K562 (cell line): ENCODE measurements at regions not wholly inside any gene's neighbourhood (a gene's known extent, or its start where the extent isn't known, plus 50 kb on each side); places are given as distances from the start of the nearest gene placed in this dataset.

ENCODE experiments used
- ATAC-seq: fragments of 200-7000 bp; cut with Tn5 transposase; 3 replicates; pipeline ENCODE4 v1.9.1; 2020; ENCODE audit warnings: moderate library complexity
- BruUV-seq: library from RNA; stranded (reverse); fragments of 400-500 nt; replicated peaks from 2 replicates; lab custom pipeline; 2021; lab: Mats Ljungman, UMichigan
- CTCF ChIA-PET: fragments of 300-600 bp; formaldehyde crosslinking; extraction: SDS; loops from one replicate; lab custom pipeline; 2021; ENCODE audit warnings: low intra/inter-chr PET ratio; lab: Yijun Ruan, JAX
- POLR2A ChIA-PET: fragments of 300-600, 350-650 bp; sonication (Branson Sonifier 250); formaldehyde crosslinking; extraction: SDS; loops from one replicate; lab custom pipeline; 2021; ENCODE audit warnings: antibody characterized with exemption, inconsistent platforms; lab: Yijun Ruan, JAX
- DNase-seq, 4 experiments: peaks; one replicate each; pipeline versions ENCODE4 v3.0.0 to v3.0.0-alpha.2; 2011 to 2018; ENCODE audit warnings: low spot score in 3 of 4, mixed read lengths in 3 of 4; ENCODE audit errors: extremely low read depth in 1 of 4
- FAIRE-seq: peaks from 2 replicates; lab custom pipeline; 2011; peaks lifted over from hg19 to GRCh38; lab: Jason Lieb, UNC
- H2AFZ ChIP-seq: 2 replicates; pipeline ENCODE4 v1.6.0; 2011; ENCODE audit warnings: low read depth, low read length, control low read depth, inconsistent platforms
- H3K27ac ChIP-seq: fragments of 200-600 bp; 3 replicates; pipeline ENCODE4 v1.8.0; 2011; ENCODE audit warnings: low read depth, mild to moderate bottlenecking, control low read depth, inconsistent platforms, low read length, moderate library complexity, mixed read lengths; ENCODE audit errors: extremely low read depth
- H3K27me3 ChIP-seq, 2 experiments: fragments of 300-600 bp in 1 of 2; 2 replicates in 1 of 2; 3 replicates in 1 of 2; pipeline versions ENCODE4 v1.6.0 to v1.8.0; 2011; ENCODE audit warnings: inconsistent platforms in 2 of 2, low read length in 2 of 2, mild to moderate bottlenecking in 1 of 2, mixed read lengths in 1 of 2, moderate library complexity in 1 of 2; ENCODE audit not compliant: control insufficient read depth in 2 of 2, insufficient read depth in 2 of 2
- H3K36me3 ChIP-seq: fragments of 300-600 bp; 3 replicates; pipeline ENCODE4 v1.8.0; 2011; ENCODE audit warnings: mild to moderate bottlenecking, low read length, inconsistent platforms; ENCODE audit not compliant: control insufficient read depth, insufficient read depth
- H3K4me1 ChIP-seq, 2 experiments: fragments of 200-600 bp in 1 of 2; replicated peaks in 1 of 2; 2 replicates in 1 of 2; 3 replicates in 1 of 2; pipeline versions ENCODE4 v1.5.1 to v1.8.0; 2011; ENCODE audit warnings: inconsistent platforms in 2 of 2, low read length in 2 of 2, mild to moderate bottlenecking in 1 of 2, mixed read lengths in 1 of 2, moderate library complexity in 1 of 2; ENCODE audit not compliant: control insufficient read depth in 2 of 2, insufficient read depth in 2 of 2
- H3K4me2 ChIP-seq: 2 replicates; pipeline ENCODE4 v1.6.1; 2011; ENCODE audit warnings: low read length, control low read depth, inconsistent platforms, mixed read lengths; ENCODE audit not compliant: insufficient read depth
- H3K4me3 ChIP-seq: fragments of 200-600 bp; sonication (generic), shearing (Covaris generic); 2 replicates; pipeline ENCODE4 v1.5.1; 2016; ENCODE audit warnings: control low read depth, inconsistent platforms
- H3K79me2 ChIP-seq: fragments of 200-600 bp; 3 replicates; pipeline ENCODE4 v1.8.0; 2011; ENCODE audit warnings: low read length, inconsistent platforms; ENCODE audit not compliant: control insufficient read depth, insufficient read depth
- H3K9ac ChIP-seq, 2 experiments: 2 replicates each; pipeline versions ENCODE4 v1.6.0 to v1.6.1; 2011; ENCODE audit warnings: low read depth in 2 of 2, low read length in 2 of 2, control low read depth in 1 of 2, inconsistent platforms in 1 of 2, mild to moderate bottlenecking in 1 of 2, mixed read lengths in 1 of 2; ENCODE audit not compliant: insufficient read depth in 1 of 2
- H3K9me1 ChIP-seq: one replicate; pipeline ENCODE4 v1.6.0; 2011; ENCODE audit warnings: inconsistent platforms, mild to moderate bottlenecking, low read length, moderate library complexity; ENCODE audit not compliant: control insufficient read depth, insufficient read depth
- H3K9me3 ChIP-seq: replicated peaks from 2 replicates; pipeline ENCODE4 v1.5.1; 2011; ENCODE audit warnings: low read depth, low read length, inconsistent platforms; ENCODE audit not compliant: control insufficient read depth, insufficient read depth
- H4K20me1 ChIP-seq: replicated peaks from 2 replicates; pipeline ENCODE4 v1.6.1; 2011; ENCODE audit warnings: low read length, inconsistent platforms, mixed read lengths; ENCODE audit not compliant: control insufficient read depth, insufficient read depth
- ARID1B ChIP-seq: fragments of 450-650 bp; IDR thresholded peaks from 2 replicates; pipeline ENCODE4 v1.6.1; 2016; ENCODE audit warnings: antibody characterized with exemption, mild to moderate bottlenecking, inconsistent platforms
- C11orf30 ChIP-seq: fragments of 450-650 bp; IDR thresholded peaks from 2 replicates; pipeline ENCODE4 v1.6.1; 2016; ENCODE audit warnings: low read depth, mild to moderate bottlenecking
- CSDE1 ChIP-seq, 2 experiments: fragments of 450-650 bp; IDR thresholded peaks; 2 replicates each; pipeline ENCODE4 v1.6.1; 2016; ENCODE audit warnings: mild to moderate bottlenecking in 1 of 2
- HNRNPUL1 ChIP-seq: fragments of 200-400 bp; formaldehyde crosslinking; IDR thresholded peaks from 2 replicates; pipeline ENCODE4 v1.6.1; 2017; ENCODE audit warnings: low read length
- KDM2B ChIP-seq: fragments of 250-450 bp; sonication (Bioruptor Pico); IDR thresholded peaks from 2 replicates; pipeline ENCODE4 v1.8.0; 2021; ENCODE audit warnings: mild to moderate bottlenecking, moderate library complexity
- MAFG ChIP-seq: fragments of 450-650 bp; conservative IDR thresholded peaks from 2 replicates; pipeline ENCODE4 v1.6.1; 2016; ENCODE audit warnings: missing genetic modification characterization, missing compliant biosample characterization
- NFIX ChIP-seq: fragments of 250-450 bp; sonication (Bioruptor Pico); IDR thresholded peaks from 2 replicates; pipeline ENCODE4 v1.4.0; 2020; ENCODE audit warnings: low read depth, mild to moderate bottlenecking, moderate library complexity
- NUFIP1 ChIP-seq: fragments of 450-650 bp; IDR thresholded peaks from 2 replicates; pipeline ENCODE4 v1.6.1; 2018; ENCODE audit not compliant: partially characterized antibody
- PHF8 ChIP-seq: fragments of 200-600 bp; sonication (generic); IDR thresholded peaks from 2 replicates; pipeline ENCODE4 v1.6.1; 2012; ENCODE audit warnings: mixed run types, mild to moderate bottlenecking, inconsistent platforms, low read length, moderate library complexity, borderline replicate concordance
- PHTF2 ChIP-seq: fragments of 250-450 bp; sonication (Bioruptor Pico); IDR thresholded peaks from 2 replicates; pipeline ENCODE4 v1.5.0; 2021; ENCODE audit warnings: mild to moderate bottlenecking
- PTBP1 ChIP-seq: fragments of 200-400 bp; formaldehyde crosslinking; IDR thresholded peaks from 2 replicates; pipeline ENCODE4 v1.6.1; 2017; ENCODE audit warnings: low read depth, low read length
- RUNX1 ChIP-seq: sonication (generic); IDR thresholded peaks from 2 replicates; pipeline ENCODE4 v1.6.1; 2016; ENCODE audit warnings: antibody characterized with exemption, low read depth
- SIN3B ChIP-seq: fragments of 450-650 bp; IDR thresholded peaks from 2 replicates; pipeline ENCODE4 v1.6.1; 2017; ENCODE audit warnings: low read depth, mild to moderate bottlenecking, moderate library complexity
- TAF1 ChIP-seq: IDR thresholded peaks from 2 replicates; pipeline ENCODE4 v1.6.1; 2011; ENCODE audit warnings: mild to moderate bottlenecking, low read length, moderate library complexity; ENCODE audit not compliant: insufficient read depth, control insufficient read depth, severe bottlenecking; ENCODE audit errors: extremely low read depth
- ZNF24 ChIP-seq: fragments of 450-650 bp; IDR thresholded peaks from 2 replicates; pipeline ENCODE4 v1.6.1; 2016
- ZNF316 ChIP-seq: fragments of 450-650 bp; IDR thresholded peaks from 2 replicates; pipeline ENCODE4 v1.6.1; 2016
- ZSCAN29 ChIP-seq: fragments of 450-650 bp; IDR thresholded peaks from 2 replicates; pipeline ENCODE4 v1.6.1; 2017
- WGBS: fragments of 100-300 bp; shearing (Covaris generic); methylation state at CpG from one replicate; pipeline ENCODE4 v1.1.6; 2016; ENCODE audit warnings: low coverage, mixed read lengths; ENCODE audit not compliant: insufficient coverage; ENCODE audit errors: missing lambda C conversion rate; 5-methylcytosine and 5-hydroxymethylcytosine counted together
- in situ Hi-C: fragments of 300-500 bp; cut with MboI; formaldehyde crosslinking; loops from 4 replicates; pipeline ENCODE4 v1.15.0; 2018; ENCODE audit warnings: inconsistent platforms, mixed read lengths
- intact Hi-C: fragments of 100-400 bp; cut with micrococcal nuclease; formaldehyde crosslinking; loops from 2 replicates; pipeline ENCODE4 v1.14.2; 2022

- ChIA-PET CTCF (no interaction called here), POLR2A (no interaction called here)
- no peaks in the 10 kb centered on the region for H3K9me1 ChIP-seq
- H3K9ac ChIP-seq = no peak overlapping the region
- FAIRE-seq (no peak), DNase-seq (no peak), ATAC-seq (no peak)
- in situ Hi-C loops (no loop called here), intact Hi-C loops (no loop called here)
- H3K4me3 ChIP-seq = no peak overlapping the region
- no peaks in the 10 kb centered on the region for H3K79me2 ChIP-seq
- no peak overlapping the region for H2AFZ ChIP-seq
- H3K9me3 ChIP-seq = no peaks in the 10 kb centered on the region
- H4K20me1 ChIP-seq = no peaks in the 10 kb centered on the region
- no peak overlapping the region for H3K27ac ChIP-seq
- H3K4me1 ChIP-seq = no peaks in the 10 kb centered on the region
- no peaks in the 10 kb centered on the region for H3K27me3 ChIP-seq
- no peaks in the 10 kb centered on the region for H3K36me3 ChIP-seq
- no peak for TF ChIP-seq ZSCAN29
- 0 out of 2 replicates have a peak, but pooled peaks have one; percentile 20 for TF ChIP-seq C11orf30
- TF ChIP-seq MAFG (tag) = 0 out of 2 replicates have a peak, but pooled peaks have one; percentile 19
- no peak for TF ChIP-seq PHF8
- no peak for TF ChIP-seq TAF1
- TF ChIP-seq ZNF316 = peak; percentile 56; the same call in 1 of the 2 replicates
- no peak for TF ChIP-seq HNRNPUL1
- H3K4me2 ChIP-seq = no peak overlapping the region
- BruUV-seq = no TSS peak
Measured at GRCh38 chr1:60311838-60312237, 238.3 kb upstream of the C1orf87 start.

DNA sequence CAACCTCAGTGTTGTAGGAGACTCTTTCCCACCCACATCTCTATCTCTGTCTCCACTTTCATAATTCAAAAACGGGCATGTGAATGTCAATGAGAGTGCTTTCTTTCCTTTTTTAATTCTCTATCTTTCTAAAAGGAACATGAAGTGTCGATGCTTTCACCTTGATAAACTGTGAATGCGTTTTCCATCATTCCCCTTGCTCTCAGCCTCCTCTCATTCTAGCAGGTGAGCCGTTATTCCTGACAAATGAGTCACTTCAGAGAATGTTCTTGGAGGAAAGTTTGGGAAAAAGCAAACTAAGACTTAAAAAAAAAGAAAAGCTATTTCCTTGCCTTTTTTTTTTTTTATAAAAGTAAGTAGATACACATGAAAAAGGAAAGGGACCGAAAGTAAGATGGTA, 226.0 kb upstream of the C1orf87 start:
- in situ Hi-C loops (no loop called here), intact Hi-C loops (no loop called here)
- Histone ChIP-seq H3K79me2 (no peaks in the 10 kb centered on the region), H3K36me3 (no peaks in the 10 kb centered on the region), H3K4me2 (no peak overlapping the region), H3K9me1 (no peaks in the 10 kb centered on the region), H3K27ac (no peak overlapping the region), H3K4me3 (no peak overlapping the region), H3K9ac (no peak overlapping the region), H2AFZ (no peak overlapping the region), H3K27me3 (no peaks in the 10 kb centered on the region), H4K20me1 (no peaks in the 10 kb centered on the region), H3K4me1 (no peaks in the 10 kb centered on the region), H3K9me3 (no peaks in the 10 kb centered on the region)
- CTCF ChIA-PET = no interaction called here
- TF ChIP-seq CSDE1 (IDR thresholded peaks at IDR 0.05) (no peak), NFIX (CRISPR knock-in tag) (no peak), KDM2B (CRISPR knock-in tag) (no peak), ARID1B (no peak), RUNX1 (no peak), SIN3B (no peak), PHTF2 (CRISPR knock-in tag) (no peak), PTBP1 (no peak), NUFIP1 (no peak), ZNF24 (no peak)
- FAIRE-seq = no peak
- DNase-seq = no peak
- 1% methylated on average over 5 of the region's 5 CpGs for WGBS
- POLR2A ChIA-PET = no interaction called here
- BruUV-seq = no TSS peak
- ATAC-seq = no peak
